Psoas muscle (tissue), 7 donors: ENCODE measurements at regions not wholly inside any gene's neighbourhood (a gene's known extent, or its start where the extent isn't known, plus 50 kb on each side); places are given as distances from the start of the nearest gene placed in this dataset.
"Not testable (repeated sequence)": the region's sequence is repeated elsewhere in the genome, so short reads cannot be mapped to it uniquely, and the experiment has no call there.

Experiments used
- ATAC-seq, 4 donors: fragments of 200-7000 bp; cut with Tn5 transposase; one replicate each; pipeline ENCODE4 v1.9.1; 2020; ENCODE audit warnings: moderate library complexity in 3 of 4, mild to moderate bottlenecking in 2 of 4
- DNase-seq, 2 donors: peaks; one replicate each; pipeline ENCODE4 v3.0.0-alpha.2; 2020
- H3K27ac ChIP-seq: fragments of 200-600 bp; one replicate; pipeline ENCODE4 v1.8.0; 2022
- H3K27me3 ChIP-seq, 3 donors: fragments of 200-600 bp in 1 of 3; one replicate each; pipeline versions ENCODE4 v1.6.1 to v1.8.0; 2013 to 2022; ENCODE audit warnings: low read length in 2 of 3, mild to moderate bottlenecking in 2 of 3, moderate library complexity in 1 of 3; ENCODE audit not compliant: insufficient read depth in 3 of 3
- H3K36me3 ChIP-seq, 2 donors: fragments of 200-600 bp in 1 of 2; one replicate each; pipeline versions ENCODE4 v1.6.1 to v1.8.0; 2013 to 2022; ENCODE audit warnings: low read depth in 1 of 2, mild to moderate bottlenecking in 1 of 2, moderate library complexity in 1 of 2; ENCODE audit not compliant: insufficient read depth in 1 of 2
- H3K4me1 ChIP-seq: fragments of 200-600 bp; one replicate; pipeline ENCODE4 v1.8.0; 2022
- H3K4me3 ChIP-seq: fragments of 200-600 bp; one replicate; pipeline ENCODE4 v1.8.0; 2022; ENCODE audit warnings: mild to moderate bottlenecking
- H3K9me3 ChIP-seq: fragments of 200-600 bp; one replicate; pipeline ENCODE4 v1.8.0; 2022
- CTCF ChIP-seq: fragments of 200-600 bp; IDR thresholded peaks from one replicate; pipeline ENCODE4 v1.8.0; 2022; ENCODE audit warnings: antibody characterized with exemption
- WGBS, 3 donors: extraction: QIAGEN DNeasy Blood & Tissue Kit; methylation state at CpG; one replicate each; pipeline versions ENCODE4 v1.1.6 to v1.1.7; 2013; 5-methylcytosine and 5-hydroxymethylcytosine counted together
- intact Hi-C, 2 donors: fragments of 100-400 bp; cut with DNase I; formaldehyde crosslinking; loops; one replicate each; pipeline versions ENCODE4 v1.11.0 to v1.14.2; 2022
- donor health status: healthy with polysubstance abuse.
- donor health status: DM: no; HTN: no; CAD: no; lungs with moderate emphysema.
- donor health status: Bipolar disorder and iron deficiency.
- donor health status: healthy.
- donor health status: DM: yes; HTN: yes; CAD: no.
- donor health status: DM: no; HTN: no; CAD: no.
- donor health status: DM: yes; HTN: yes; CAD: no.

- 70 to 72% (median 71%) methylated on average over 3 of the region's 3 CpGs for WGBS, 3 donors
These were observed 586.5 kb downstream of the SLITRK5 start for GRCh38 chr13:88257706-88258105.

GRCh38 chr13:88263808-88264207, 592.6 kb downstream of the SLITRK5 start:
- Histone ChIP-seq H3K9me3 (no peaks in the 10 kb centered on the region), H3K36me3 (no peaks in the 10 kb centered on the region), H3K4me3 (no peak overlapping the region), H3K27me3 (no peaks in the 10 kb centered on the region), H3K27ac (no peak overlapping the region), H3K4me1 (no peaks in the 10 kb centered on the region)
- no peak for TF ChIP-seq CTCF
- DNase-seq (no peak), ATAC-seq (no peak)
- intact Hi-C loops, result no loop called here
- 94 to 96% (median 95%) methylated on average over 3 of the region's 3 CpGs for WGBS, 3 donors

More at GRCh38 chr13:88257706-88258105, 586.5 kb downstream of the SLITRK5 start:
- Histone ChIP-seq H3K4me3 (no peak overlapping the region), H3K4me1 (no peaks in the 10 kb centered on the region), H3K36me3 (no peaks in the 10 kb centered on the region), H3K9me3 (no peaks in the 10 kb centered on the region), H3K27ac (no peak overlapping the region), H3K27me3 (no peaks in the 10 kb centered on the region)
- intact Hi-C loops, result no loop called here
- TF ChIP-seq CTCF, result no peak
- no peak for DNase-seq
- no peak for ATAC-seq

DNA sequence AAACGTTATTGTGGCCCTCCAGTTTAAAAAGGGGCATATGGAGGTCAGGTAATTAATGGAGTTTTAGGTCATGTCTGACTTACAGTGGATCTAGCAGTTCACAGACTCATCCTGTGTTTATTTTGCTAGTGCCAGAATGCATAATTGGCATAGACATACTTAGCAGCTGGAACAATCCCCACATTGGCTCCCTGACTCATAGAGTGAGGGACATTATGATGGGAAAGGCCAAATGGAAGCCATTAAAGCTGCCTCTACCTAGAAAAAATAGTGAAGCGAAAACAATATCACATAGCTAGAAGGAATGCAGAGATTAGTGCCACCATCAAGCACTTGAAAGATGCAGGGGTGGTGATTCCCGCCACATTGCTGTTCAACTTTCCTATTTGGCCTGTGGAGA, 610.7 kb downstream of the SLITRK5 start:
- intact Hi-C loops, result no loop called here

GRCh38 chr13:88285329-88285728, 614.2 kb downstream of the SLITRK5 start:
- no peak overlapping the region for H3K27ac ChIP-seq
- no peak for TF ChIP-seq CTCF
- ATAC-seq (no peak), DNase-seq (no peak)
- intact Hi-C loops, result no loop called here
- no peaks in the 10 kb centered on the region for H3K4me1 ChIP-seq
- no peaks in the 10 kb centered on the region for H3K36me3 ChIP-seq
- WGBS, 3 donors, result 90 to 96% (median 95%) methylated on average over 4 of the region's 4 CpGs
- no peak overlapping the region for H3K4me3 ChIP-seq
- H3K27me3 ChIP-seq, result no peaks in the 10 kb centered on the region
- no peaks in the 10 kb centered on the region for H3K9me3 ChIP-seq

More for the DNA sequence above, 610.7 kb downstream of the SLITRK5 start:
- Histone ChIP-seq H3K9me3 (no peaks in the 10 kb centered on the region), H3K4me1 (no peaks in the 10 kb centered on the region), H3K27ac (no peak overlapping the region), H3K27me3 (no peaks in the 10 kb centered on the region), H3K36me3 (no peaks in the 10 kb centered on the region), H3K4me3 (no peak overlapping the region)
- TF ChIP-seq CTCF, result no peak
- ATAC-seq, result no peak
- DNase-seq, result no peak
- 18 to 40% (median 28%) methylated on average over 3 of the region's 3 CpGs for WGBS, 3 donors

GRCh38 chr13:88288326-88288725, 617.2 kb downstream of the SLITRK5 start:
- Histone ChIP-seq H3K4me1 (no peaks in the 10 kb centered on the region), H3K27me3 (no peaks in the 10 kb centered on the region), H3K27ac (no peak overlapping the region), H3K9me3 (no peaks in the 10 kb centered on the region), H3K36me3 (no peaks in the 10 kb centered on the region), H3K4me3 (no peak overlapping the region)
- no peak for TF ChIP-seq CTCF
- 20 to 38% (median 21%) methylated on average over 1 of the region's 1 CpG for WGBS, 3 donors
- DNase-seq, result no peak
- ATAC-seq, result no peak
- intact Hi-C loops, result no loop called here

- H3K27ac ChIP-seq, H3K27me3 ChIP-seq, H3K4me3 ChIP-seq, H3K4me1 ChIP-seq, H3K36me3 ChIP-seq, H3K9me3 ChIP-seq, intact Hi-C loops, ATAC-seq, DNase-seq: not testable (repeated sequence)
- 95 to 97% (median 97%) methylated on average over 20 to 26 of the region's 26 CpGs for WGBS, 3 donors
These were observed 620.6 kb downstream of the SLITRK5 start for GRCh38 chr13:88291731-88292130.
